ENCODE measurements at regions not wholly inside any gene's neighbourhood (a gene's known extent, or its start where the extent isn't known, plus 50 kb on each side); places are given as distances from the start of the nearest gene placed in this dataset.

DNA sequence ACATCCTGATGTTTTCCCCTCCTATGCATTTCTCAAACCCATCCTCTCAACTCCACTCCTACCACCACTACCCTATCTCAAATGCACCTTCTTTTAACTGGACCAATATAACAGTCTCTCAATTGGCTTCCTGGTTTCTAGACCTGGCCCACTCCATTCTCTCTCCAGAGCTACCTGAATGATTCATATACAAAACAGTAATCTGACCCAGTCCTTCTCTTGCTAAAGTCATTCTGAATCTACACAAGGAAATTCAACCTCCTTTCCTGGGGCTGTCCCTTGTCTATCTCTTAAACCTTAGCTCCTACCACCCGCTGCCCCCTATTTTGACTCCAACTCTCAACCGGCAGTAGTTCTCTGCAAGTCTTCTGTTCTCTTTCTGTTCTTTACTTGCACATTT is 97.2 kb downstream of the PCSK1 start:
- no peak overlapping the region for H3K4me3 ChIP-seq (ENCODE audit: control insufficient read depth, low read depth, low read length)
- TF ChIP-seq, protein P1, sequence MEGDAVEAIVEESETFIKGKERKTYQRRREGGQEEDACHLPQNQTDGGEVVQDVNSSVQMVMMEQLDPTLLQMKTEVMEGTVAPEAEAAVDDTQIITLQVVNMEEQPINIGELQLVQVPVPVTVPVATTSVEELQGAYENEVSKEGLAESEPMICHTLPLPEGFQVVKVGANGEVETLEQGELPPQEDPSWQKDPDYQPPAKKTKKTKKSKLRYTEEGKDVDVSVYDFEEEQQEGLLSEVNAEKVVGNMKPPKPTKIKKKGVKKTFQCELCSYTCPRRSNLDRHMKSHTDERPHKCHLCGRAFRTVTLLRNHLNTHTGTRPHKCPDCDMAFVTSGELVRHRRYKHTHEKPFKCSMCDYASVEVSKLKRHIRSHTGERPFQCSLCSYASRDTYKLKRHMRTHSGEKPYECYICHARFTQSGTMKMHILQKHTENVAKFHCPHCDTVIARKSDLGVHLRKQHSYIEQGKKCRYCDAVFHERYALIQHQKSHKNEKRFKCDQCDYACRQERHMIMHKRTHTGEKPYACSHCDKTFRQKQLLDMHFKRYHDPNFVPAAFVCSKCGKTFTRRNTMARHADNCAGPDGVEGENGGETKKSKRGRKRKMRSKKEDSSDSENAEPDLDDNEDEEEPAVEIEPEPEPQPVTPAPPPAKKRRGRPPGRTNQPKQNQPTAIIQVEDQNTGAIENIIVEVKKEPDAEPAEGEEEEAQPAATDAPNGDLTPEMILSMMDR (IDR thresholded peaks at IDR 0.05; ENCODE audit: control insufficient read depth, insufficient read depth, low read depth, low read length, missing control alignments), result no peak
- DNase-seq (ENCODE audit: low read depth), result no peak

DNA sequence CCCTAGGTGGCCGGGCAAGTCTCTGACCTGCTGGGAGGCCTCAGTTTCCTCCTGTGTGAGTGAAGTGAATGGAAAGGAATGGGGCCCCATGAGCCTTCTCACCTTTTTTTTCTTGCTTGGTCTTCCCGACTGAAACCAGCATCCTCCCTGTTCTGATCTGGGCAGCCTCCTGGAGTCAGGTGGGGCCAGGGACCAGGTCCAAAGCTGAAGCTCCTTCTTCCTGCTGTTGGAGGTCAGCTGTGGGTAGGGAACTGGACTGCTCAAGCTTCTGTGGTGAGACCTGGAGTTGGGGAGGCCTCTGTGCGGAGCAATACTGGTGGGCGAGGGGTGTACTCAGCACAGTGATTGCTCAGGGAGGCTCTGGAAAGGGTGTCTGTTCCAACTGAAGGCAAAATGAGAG is 99.7 kb downstream of the PCSK1 start:
- no peak overlapping the region for H3K4me3 ChIP-seq (ENCODE audit: control insufficient read depth, low read depth, low read length)
- no peak for DNase-seq (ENCODE audit: low read depth)
- TF ChIP-seq, protein P1 (IDR thresholded peaks at IDR 0.05; ENCODE audit: control insufficient read depth, insufficient read depth, low read depth, low read length, missing control alignments), result no peak

DNA sequence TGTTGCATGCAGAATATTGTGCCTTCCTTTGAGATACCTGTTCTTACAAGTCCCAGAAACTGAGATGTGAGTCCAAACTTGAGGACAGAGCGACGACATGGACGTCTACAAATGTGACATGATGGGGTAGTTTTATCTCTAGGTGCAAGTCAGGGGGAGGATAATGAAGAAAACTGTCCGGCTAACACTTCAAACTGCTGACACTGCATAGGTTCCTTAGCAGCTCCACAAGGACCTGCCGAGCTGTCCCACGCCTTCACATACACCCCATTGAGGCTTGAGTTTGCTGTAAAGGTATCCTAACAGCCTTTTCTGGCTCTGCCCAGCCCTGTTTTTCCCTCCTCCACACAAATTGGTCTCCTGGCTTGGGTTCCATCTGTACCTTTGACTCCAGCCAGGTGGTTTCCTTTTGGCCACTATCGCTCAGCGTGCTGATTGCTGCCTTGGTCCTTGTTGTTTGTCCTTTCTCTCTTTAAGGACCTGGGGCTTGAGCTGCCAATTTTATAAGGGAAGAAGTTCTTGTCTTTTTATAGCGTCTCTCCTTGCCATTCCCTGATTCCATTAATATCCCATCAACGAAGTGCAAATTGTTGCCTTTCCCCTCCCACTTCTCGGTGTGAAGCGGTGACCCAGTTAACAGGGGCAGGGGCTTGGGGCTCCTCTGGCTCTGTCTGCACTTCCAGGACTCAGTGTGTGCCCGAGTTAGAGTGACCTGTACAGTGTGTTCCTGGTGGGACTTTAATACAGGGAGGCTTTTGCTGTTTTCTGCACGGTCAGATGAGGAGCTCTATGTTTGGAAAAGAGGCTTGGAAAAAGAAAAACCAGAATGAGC is 100.3 kb downstream of the PCSK1 start:
- no peak for DNase-seq (ENCODE audit: low read depth)

DNA sequence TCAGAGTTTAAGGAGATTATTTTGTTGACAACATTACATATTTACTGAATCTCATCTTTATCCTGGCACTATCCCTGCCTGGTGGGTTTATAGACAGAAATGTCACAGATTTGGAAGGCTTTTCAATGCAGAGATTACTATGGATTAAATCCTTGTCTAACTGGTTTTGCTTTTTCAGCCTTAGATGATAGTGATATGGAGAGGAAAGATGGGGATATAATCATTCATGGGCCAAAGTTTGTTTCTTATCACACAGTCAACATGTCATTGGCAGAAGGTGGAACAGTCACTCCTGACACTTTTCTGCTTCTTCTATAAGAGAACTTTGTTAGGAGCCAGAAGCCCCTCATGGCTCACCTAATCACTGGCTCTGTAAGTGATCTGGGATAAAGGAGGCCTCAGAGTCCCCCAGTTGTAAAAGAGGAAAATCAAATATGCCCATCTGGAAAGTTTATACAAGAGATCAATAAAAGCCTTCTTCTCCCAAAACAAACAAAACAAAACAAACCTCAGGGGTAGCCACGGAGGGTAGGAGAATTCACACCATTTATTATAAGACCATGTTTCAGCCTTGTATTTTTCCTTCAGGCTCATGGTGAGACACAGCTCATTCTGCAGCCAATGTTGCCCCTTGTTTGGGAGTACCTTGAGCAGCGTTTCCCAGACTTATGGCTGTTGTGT is 101.2 kb downstream of the PCSK1 start:
- H3K4me3 ChIP-seq (ENCODE audit: control insufficient read depth, low read depth, low read length), result no peak overlapping the region
- DNase-seq (ENCODE audit: low read depth), result no peak
- TF ChIP-seq, protein P1 (IDR thresholded peaks at IDR 0.05; ENCODE audit: control insufficient read depth, insufficient read depth, low read depth, low read length, missing control alignments), result no peak

More for the DNA sequence above, 100.3 kb downstream of the PCSK1 start:
- TF ChIP-seq, protein P1 (IDR thresholded peaks at IDR 0.05; ENCODE audit: control insufficient read depth, insufficient read depth, low read depth, low read length, missing control alignments), result no peak
- no peak overlapping the region for H3K4me3 ChIP-seq (ENCODE audit: control insufficient read depth, low read depth, low read length)

- no peak for DNase-seq (ENCODE audit: low read depth)
- no peak overlapping the region for H3K4me3 ChIP-seq (ENCODE audit: control insufficient read depth, low read depth, low read length)
- TF ChIP-seq, protein P1 (IDR thresholded peaks at IDR 0.05; ENCODE audit: control insufficient read depth, insufficient read depth, low read depth, low read length, missing control alignments), result no peak
These were observed 101.8 kb downstream of the PCSK1 start for GRCh38 chr5:96331210-96331609.

GRCh38 chr5:96330530-96331140 is 102.4 kb downstream of the PCSK1 start:
- H3K4me3 ChIP-seq (ENCODE audit: control insufficient read depth, low read depth, low read length), result no peak overlapping the region
- TF ChIP-seq, protein P1 (IDR thresholded peaks at IDR 0.05; ENCODE audit: control insufficient read depth, insufficient read depth, low read depth, low read length, missing control alignments), result no peak
- DNase-seq (ENCODE audit: low read depth), result no peak

Measured in AG09309 (cell line).